Suprapubic skin (tissue), 4 donors: ENCODE measurements at regions not wholly inside any gene's neighbourhood (a gene's known extent, or its start where the extent isn't known, plus 50 kb on each side); places are given as distances from the start of the nearest gene placed in this dataset.

ENCODE experiments used
- DNase-seq, 2 donors: peaks; one replicate each; pipeline ENCODE4 v3.0.0-alpha.2; 2019; ENCODE audit warnings: low spot score in 2 of 2
- H3K27ac ChIP-seq: fragments of 200-600 bp; sonication (generic); one replicate; pipeline ENCODE4 v1.5.1; 2019
- H3K27me3 ChIP-seq: fragments of 200-600 bp; sonication (generic); one replicate; pipeline ENCODE4 v1.5.1; 2019
- H3K36me3 ChIP-seq: fragments of 200-600 bp; sonication (generic); one replicate; pipeline ENCODE4 v1.5.1; 2019
- H3K4me1 ChIP-seq: fragments of 200-600 bp; sonication (generic); one replicate; pipeline ENCODE4 v1.5.1; 2019
- H3K4me3 ChIP-seq: fragments of 200-600 bp; sonication (generic); one replicate; pipeline ENCODE4 v1.5.1; 2019; ENCODE audit warnings: mild to moderate bottlenecking
- H3K9me3 ChIP-seq: fragments of 200-600 bp; sonication (generic); one replicate; pipeline ENCODE4 v1.5.1; 2019
- CTCF ChIP-seq, 2 donors: fragments of 200-600 bp in 1 of 2; fragments of 450-650 bp in 1 of 2; sonication (generic) in 1 of 2; IDR thresholded peaks; one replicate each; pipeline ENCODE4 v1.5.1; 2016 to 2019; ENCODE audit warnings: antibody characterized with exemption in 2 of 2, mild to moderate bottlenecking in 1 of 2, moderate library complexity in 1 of 2
- EP300 ChIP-seq: sonication (generic); formaldehyde crosslinking; IDR thresholded peaks from one replicate; pipeline ENCODE4 v1.6.1; 2017; ENCODE audit warnings: antibody characterized with exemption
- POLR2A ChIP-seq, 2 donors: fragments of 450-650 bp; IDR thresholded peaks; one replicate each; pipeline ENCODE4 v1.6.1; 2017; ENCODE audit warnings: antibody characterized with exemption in 2 of 2, mild to moderate bottlenecking in 2 of 2, moderate library complexity in 2 of 2
- POLR2AphosphoS5 ChIP-seq, 3 donors: sonication (generic); formaldehyde crosslinking; IDR thresholded peaks; one replicate each; pipeline ENCODE4 v1.6.1; 2017; ENCODE audit warnings: antibody characterized with exemption in 3 of 3
- WGBS: methylation state at CpG from one replicate; pipeline ENCODE4 v1.1.5; 2018; 5-methylcytosine and 5-hydroxymethylcytosine counted together

GRCh38 chr4:142974328-142974727 is 128.2 kb upstream of the INPP4B start:
- no peak for DNase-seq

GRCh38 chr4:142975618-142976017 is 129.5 kb upstream of the INPP4B start:
- no peak overlapping the region for H3K4me3 ChIP-seq
- 26% methylated on average over 1 of the region's 1 CpG for WGBS
- DNase-seq, result no peak
- H3K4me1 ChIP-seq, result no peaks in the 10 kb centered on the region
- no peak for TF ChIP-seq EP300
- no peak for TF ChIP-seq POLR2AphosphoS5 (IDR thresholded peaks at IDR 0.05)
- no peaks in the 10 kb centered on the region for H3K9me3 ChIP-seq
- H3K27me3 ChIP-seq, result no peaks in the 10 kb centered on the region
- H3K36me3 ChIP-seq, result no peaks in the 10 kb centered on the region
- no peak overlapping the region for H3K27ac ChIP-seq

More at GRCh38 chr4:142974328-142974727, 128.2 kb upstream of the INPP4B start:
- no peak for TF ChIP-seq EP300
- TF ChIP-seq POLR2A (IDR thresholded peaks at IDR 0.05), result no peak
- TF ChIP-seq POLR2AphosphoS5 (IDR thresholded peaks at IDR 0.05), result no peak
- TF ChIP-seq CTCF (IDR thresholded peaks at IDR 0.05), result no peak
- no peaks in the 10 kb centered on the region for H3K9me3 ChIP-seq
- no peaks in the 10 kb centered on the region for H3K36me3 ChIP-seq
- no peak overlapping the region for H3K4me3 ChIP-seq
- H3K27me3 ChIP-seq, result no peaks in the 10 kb centered on the region
- no peaks in the 10 kb centered on the region for H3K4me1 ChIP-seq
- no peak overlapping the region for H3K27ac ChIP-seq

- Histone ChIP-seq H3K4me1 (no peaks in the 10 kb centered on the region), H3K36me3 (no peaks in the 10 kb centered on the region), H3K4me3 (no peak overlapping the region), H3K27me3 (no peaks in the 10 kb centered on the region), H3K27ac (no peak overlapping the region), H3K9me3 (no peaks in the 10 kb centered on the region)
- 70% methylated on average over 3 of the region's 3 CpGs for WGBS
- TF ChIP-seq CTCF (IDR thresholded peaks at IDR 0.05), result no peak
- DNase-seq, result no peak
Observed at GRCh38 chr4:142976482-142976881, 130.4 kb upstream of the INPP4B start.

GRCh38 chr4:142977182-142977581 is 131.1 kb upstream of the INPP4B start:
- no peaks in the 10 kb centered on the region for H3K27me3 ChIP-seq
- H3K27ac ChIP-seq, result no peak overlapping the region
- no peaks in the 10 kb centered on the region for H3K36me3 ChIP-seq
- H3K9me3 ChIP-seq, result no peaks in the 10 kb centered on the region
- WGBS, result 93% methylated on average over 1 of the region's 1 CpG
- no peak for DNase-seq
- H3K4me3 ChIP-seq, result no peak overlapping the region
- TF ChIP-seq CTCF (IDR thresholded peaks at IDR 0.05), result no peak
- no peak for TF ChIP-seq EP300
- TF ChIP-seq POLR2A (IDR thresholded peaks at IDR 0.05), result no peak
- no peak for TF ChIP-seq POLR2AphosphoS5 (IDR thresholded peaks at IDR 0.05)
- no peaks in the 10 kb centered on the region for H3K4me1 ChIP-seq

- no peak for TF ChIP-seq POLR2A (IDR thresholded peaks at IDR 0.05)
- TF ChIP-seq POLR2AphosphoS5 (IDR thresholded peaks at IDR 0.05), result no peak
- no peak for TF ChIP-seq EP300
- no peak for TF ChIP-seq CTCF (IDR thresholded peaks at IDR 0.05)
- Histone ChIP-seq H3K4me3 (no peak overlapping the region), H3K4me1 (no peaks in the 10 kb centered on the region), H3K9me3 (no peaks in the 10 kb centered on the region), H3K27ac (no peak overlapping the region), H3K36me3 (no peaks in the 10 kb centered on the region), H3K27me3 (no peaks in the 10 kb centered on the region)
- 50% methylated on average over 3 of the region's 3 CpGs for WGBS
- DNase-seq, result no peak
Observed at GRCh38 chr4:142983065-142983464, 137.0 kb upstream of the INPP4B start.

- no peak overlapping the region for H3K27ac ChIP-seq
- H3K36me3 ChIP-seq, result no peaks in the 10 kb centered on the region
- no peaks in the 10 kb centered on the region for H3K4me1 ChIP-seq
- no peak overlapping the region for H3K4me3 ChIP-seq
- no peaks in the 10 kb centered on the region for H3K27me3 ChIP-seq
- WGBS, result 73% methylated on average over 2 of the region's 2 CpGs
- H3K9me3 ChIP-seq, result no peaks in the 10 kb centered on the region
- no peak for TF ChIP-seq CTCF (IDR thresholded peaks at IDR 0.05)
- TF ChIP-seq POLR2A (IDR thresholded peaks at IDR 0.05), result no peak
- TF ChIP-seq POLR2AphosphoS5 (IDR thresholded peaks at IDR 0.05), result no peak
- TF ChIP-seq EP300, result no peak
- DNase-seq, result no peak
Observed at GRCh38 chr4:142983589-142983988, 137.5 kb upstream of the INPP4B start.
